ENCODE measurements at regions not wholly inside any gene's neighbourhood (a gene's known extent, or its start where the extent isn't known, plus 50 kb on each side); places are given as distances from the start of the nearest gene placed in this dataset.

- Histone ChIP-seq H3K18ac (ENCODE audit: insufficient read length, low read depth, low read length) (no peak overlapping the region), H2AK5ac (ENCODE audit: insufficient read length, low read length) (no peak overlapping the region), H3K4me1 (ENCODE audit: insufficient read depth, low read length) (no peaks in the 10 kb centered on the region), H3K79me2 (ENCODE audit: insufficient read depth, low read length) (no peaks in the 10 kb centered on the region), H3K56ac (ENCODE audit: insufficient read length, low read depth, low read length) (no peak overlapping the region), H3K4ac (ENCODE audit: low read depth, low read length) (no peak overlapping the region), H2AFZ (ENCODE audit: low read length) (no peak overlapping the region), H4K20me1 (ENCODE audit: control insufficient read depth, insufficient read depth, insufficient read length) (no peaks in the 10 kb centered on the region), H3K23me2 (ENCODE audit: insufficient read length, low read depth, low read length, poor library complexity, severe bottlenecking) (no peaks in the 10 kb centered on the region), H2BK120ac (ENCODE audit: low read depth, low read length, poor library complexity, severe bottlenecking) (no peak overlapping the region), H2BK20ac (ENCODE audit: low read depth, low read length, poor library complexity, severe bottlenecking) (no peak overlapping the region), H3K23ac (ENCODE audit: insufficient read length, low read depth, low read length) (no peak overlapping the region), H3K27me3 (ENCODE audit: insufficient read depth, low read length) (no peaks in the 10 kb centered on the region), H3K4me2 (ENCODE audit: insufficient read depth, insufficient read length, low read length) (no peak overlapping the region), H4K91ac (ENCODE audit: insufficient read length, low read depth, low read length) (no peak overlapping the region), H3K14ac (ENCODE audit: insufficient read depth, low read length) (no peak overlapping the region), H2BK12ac (ENCODE audit: insufficient read length, low read depth, low read length) (no peak overlapping the region), H4K8ac (replicated peaks; ENCODE audit: insufficient read length, low read depth, low read length) (no peak overlapping the region), H3K79me1 (ENCODE audit: insufficient read depth, low read depth, low read length, poor library complexity, severe bottlenecking) (no peaks in the 10 kb centered on the region), H3K9me3 (ENCODE audit: control insufficient read depth, low read depth, low read length) (no peaks in the 10 kb centered on the region), H2BK5ac (ENCODE audit: insufficient read length, low read length) (no peak overlapping the region), H3K27ac (ENCODE audit: insufficient read length, low read depth, low read length) (no peak overlapping the region), H3T11ph (ENCODE audit: low read length) (no peak overlapping the region), H2BK15ac (ENCODE audit: low read depth, low read length) (no peak overlapping the region), H3K9ac (ENCODE audit: extremely low read depth, insufficient read length, low read length) (no peak overlapping the region), H4K5ac (ENCODE audit: insufficient read length, low read depth, low read length) (no peak overlapping the region)
- Mint-ChIP-seq H3K9me3 (no peaks in the 10 kb centered on the region; a peak in 1 of 5 replicates), H3K4me1 (peaks cover 2% of the 10 kb centered on the region in 2 experiments; a peak in 2 of 4 replicates), H3K27ac (no peak overlapping the region), H3K27me3 (ENCODE audit: low read depth) (no peaks in the 10 kb centered on the region; the same call in 1 of the 2 replicates), H3K4me3 (no peak overlapping the region), H3K36me3 (ENCODE audit: insufficient read depth in 1 of 3, low read depth in 3 of 3) (no peaks in the 10 kb centered on the region)
- no peak for TF ChIP-seq CTCF (conservative IDR thresholded peaks at IDR 0.05)
- DNase-seq: no peak
- no CpG with 5 or more reads among the region's 6 CpGs for WGBS (ENCODE audit: extremely low coverage, insufficient read length, low lambda C conversion rate)
Observed at GRCh38 chr19:31121501-31121900, 227.7 kb downstream of the TSHZ3 start.

Data from H9 (cell line).